ENCODE measurements at regions not wholly inside any gene's neighbourhood (a gene's known extent, or its start where the extent isn't known, plus 50 kb on each side); places are given as distances from the start of the nearest gene placed in this dataset.

DNA sequence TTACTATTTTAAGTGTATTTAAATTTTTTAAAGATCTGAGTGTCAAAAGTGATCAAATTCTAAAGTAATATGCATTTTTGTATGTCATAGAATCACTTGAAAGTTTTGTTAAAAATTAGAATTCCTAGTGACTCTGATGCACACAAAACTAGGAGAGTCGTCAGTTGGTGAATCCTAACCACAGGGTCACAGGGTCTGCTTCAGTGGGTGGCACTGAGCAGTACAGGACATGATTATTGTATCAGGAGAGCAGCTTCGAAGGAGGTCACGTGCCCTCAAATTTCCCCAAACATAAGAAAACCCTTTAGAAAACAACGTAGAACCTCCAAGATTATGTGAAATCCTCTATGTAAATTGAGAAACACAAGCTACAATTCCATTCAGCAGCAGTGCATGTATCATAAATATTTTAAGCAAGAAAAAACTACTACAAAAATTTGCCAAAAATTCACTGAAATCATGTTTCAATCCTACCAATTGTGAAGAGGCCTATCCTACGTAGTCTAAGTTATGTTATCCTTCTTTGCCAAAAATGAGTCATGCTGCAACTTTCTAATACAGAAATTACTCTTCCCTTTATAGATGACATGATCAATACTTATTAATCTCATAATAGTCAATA, 323.6 kb downstream of the AASDHPPT start:
- no peak for DNase-seq
- no CpG with 5 or more reads among the region's 5 CpGs for WGBS (ENCODE audit: extremely low coverage, insufficient read length, low lambda C conversion rate)
- H3K4me3 Mint-ChIP-seq = no peak overlapping the region
- Histone ChIP-seq H3K79me1 (ENCODE audit: insufficient read depth, low read depth, low read length, poor library complexity, severe bottlenecking) (no peaks in the 10 kb centered on the region), H3K23ac (ENCODE audit: insufficient read length, low read depth, low read length) (no peak overlapping the region), H3K4me1 (ENCODE audit: insufficient read depth, low read length) (no peaks in the 10 kb centered on the region), H4K20me1 (ENCODE audit: control insufficient read depth, insufficient read depth, insufficient read length) (no peaks in the 10 kb centered on the region), H4K8ac (replicated peaks; ENCODE audit: insufficient read length, low read depth, low read length) (no peak overlapping the region), H3K56ac (ENCODE audit: insufficient read length, low read depth, low read length) (no peak overlapping the region), H3K9me3 (ENCODE audit: control insufficient read depth, low read depth, low read length) (no peaks in the 10 kb centered on the region), H2BK15ac (ENCODE audit: low read depth, low read length) (no peak overlapping the region), H3K27ac (ENCODE audit: insufficient read length, low read depth, low read length) (no peak overlapping the region), H4K5ac (ENCODE audit: insufficient read length, low read depth, low read length) (no peak overlapping the region), H3K79me2 (ENCODE audit: insufficient read depth, low read length) (no peaks in the 10 kb centered on the region), H3K4ac (ENCODE audit: low read depth, low read length) (no peak overlapping the region), H2BK120ac (ENCODE audit: low read depth, low read length, poor library complexity, severe bottlenecking) (no peak overlapping the region), H2BK20ac (ENCODE audit: low read depth, low read length, poor library complexity, severe bottlenecking) (no peak overlapping the region), H2AFZ (ENCODE audit: low read length) (no peak overlapping the region), H2AK5ac (ENCODE audit: insufficient read length, low read length) (no peak overlapping the region), H3K14ac (ENCODE audit: insufficient read depth, low read length) (no peak overlapping the region), H2BK5ac (ENCODE audit: insufficient read length, low read length) (no peak overlapping the region), H3T11ph (ENCODE audit: low read length) (no peak overlapping the region), H3K4me2 (ENCODE audit: insufficient read depth, insufficient read length, low read length) (no peak overlapping the region), H3K23me2 (ENCODE audit: insufficient read length, low read depth, low read length, poor library complexity, severe bottlenecking) (no peaks in the 10 kb centered on the region), H2BK12ac (ENCODE audit: insufficient read length, low read depth, low read length) (no peak overlapping the region), H3K18ac (ENCODE audit: insufficient read length, low read depth, low read length) (no peak overlapping the region), H3K27me3 (ENCODE audit: insufficient read depth, low read length) (no peaks in the 10 kb centered on the region), H4K91ac (ENCODE audit: insufficient read length, low read depth, low read length) (no peak overlapping the region), H3K9ac (ENCODE audit: extremely low read depth, insufficient read length, low read length) (no peak overlapping the region)
- peaks cover 9 to 19% of the 10 kb centered on the region in 2 experiments for H3K4me1 Mint-ChIP-seq
- TF ChIP-seq, protein P1, sequence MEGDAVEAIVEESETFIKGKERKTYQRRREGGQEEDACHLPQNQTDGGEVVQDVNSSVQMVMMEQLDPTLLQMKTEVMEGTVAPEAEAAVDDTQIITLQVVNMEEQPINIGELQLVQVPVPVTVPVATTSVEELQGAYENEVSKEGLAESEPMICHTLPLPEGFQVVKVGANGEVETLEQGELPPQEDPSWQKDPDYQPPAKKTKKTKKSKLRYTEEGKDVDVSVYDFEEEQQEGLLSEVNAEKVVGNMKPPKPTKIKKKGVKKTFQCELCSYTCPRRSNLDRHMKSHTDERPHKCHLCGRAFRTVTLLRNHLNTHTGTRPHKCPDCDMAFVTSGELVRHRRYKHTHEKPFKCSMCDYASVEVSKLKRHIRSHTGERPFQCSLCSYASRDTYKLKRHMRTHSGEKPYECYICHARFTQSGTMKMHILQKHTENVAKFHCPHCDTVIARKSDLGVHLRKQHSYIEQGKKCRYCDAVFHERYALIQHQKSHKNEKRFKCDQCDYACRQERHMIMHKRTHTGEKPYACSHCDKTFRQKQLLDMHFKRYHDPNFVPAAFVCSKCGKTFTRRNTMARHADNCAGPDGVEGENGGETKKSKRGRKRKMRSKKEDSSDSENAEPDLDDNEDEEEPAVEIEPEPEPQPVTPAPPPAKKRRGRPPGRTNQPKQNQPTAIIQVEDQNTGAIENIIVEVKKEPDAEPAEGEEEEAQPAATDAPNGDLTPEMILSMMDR (conservative IDR thresholded peaks at IDR 0.05) = no peak
- no peaks in the 10 kb centered on the region for H3K27me3 Mint-ChIP-seq (ENCODE audit: low read depth)
- H3K9me3 Mint-ChIP-seq = peaks cover 3 to 7% of the 10 kb centered on the region in 2 experiments; a peak in 4 of 5 replicates
- H3K36me3 Mint-ChIP-seq (ENCODE audit: insufficient read depth in 1 of 3, low read depth in 3 of 3) = peaks cover 1 to 4% (median 1%) of the 10 kb centered on the region in 3 experiments; a peak in 4 of 7 replicates
- no peak overlapping the region; a peak in 1 of 7 replicates for H3K27ac Mint-ChIP-seq

Measured in H9 (cell line).